HG03095 (cell line): ENCODE measurements at regions not wholly inside any gene's neighbourhood (a gene's known extent, or its start where the extent isn't known, plus 50 kb on each side); places are given as distances from the start of the nearest gene placed in this dataset.

Experiments
- ATAC-seq: cut with Tn5 transposase; IDR thresholded peaks from one replicate; pipeline ENCODE4 v1.9.1; 2021; ENCODE audit warnings: moderate library complexity; ENCODE audit not compliant: unreplicated experiment

DNA sequence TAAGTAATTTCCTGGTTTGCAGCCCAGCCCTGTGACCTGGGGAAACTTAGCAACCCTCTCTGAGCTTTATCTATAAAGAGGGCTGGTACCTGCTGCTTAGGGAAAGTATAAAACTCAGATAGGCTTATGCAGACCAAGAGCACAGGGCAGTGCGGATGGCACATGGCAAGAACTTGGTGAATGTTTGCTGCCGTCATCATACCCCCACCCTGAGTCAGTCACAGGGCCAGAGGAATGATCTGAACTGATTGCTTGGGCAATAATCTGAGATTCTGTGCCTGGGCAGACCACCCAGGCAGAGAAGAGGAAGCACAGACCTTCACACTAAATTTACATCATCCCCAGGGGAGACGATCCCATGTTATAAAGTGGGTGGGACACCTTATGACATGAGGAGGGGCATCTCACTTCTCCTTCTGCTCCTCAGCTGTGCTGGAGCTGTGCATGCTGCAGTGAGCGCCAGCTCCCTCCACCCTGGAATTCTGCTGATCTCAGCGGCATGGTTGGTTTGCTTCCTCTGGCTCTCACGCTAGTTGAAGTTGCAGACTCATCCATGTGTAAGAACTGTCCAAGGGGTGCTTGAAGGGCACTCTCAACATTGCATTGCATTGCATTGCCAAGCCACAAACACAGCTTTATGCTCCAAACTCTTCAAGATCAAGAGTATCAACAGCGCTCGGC, 197.1 kb downstream of the AJAP1 start:
- ATAC-seq, result no peak

DNA sequence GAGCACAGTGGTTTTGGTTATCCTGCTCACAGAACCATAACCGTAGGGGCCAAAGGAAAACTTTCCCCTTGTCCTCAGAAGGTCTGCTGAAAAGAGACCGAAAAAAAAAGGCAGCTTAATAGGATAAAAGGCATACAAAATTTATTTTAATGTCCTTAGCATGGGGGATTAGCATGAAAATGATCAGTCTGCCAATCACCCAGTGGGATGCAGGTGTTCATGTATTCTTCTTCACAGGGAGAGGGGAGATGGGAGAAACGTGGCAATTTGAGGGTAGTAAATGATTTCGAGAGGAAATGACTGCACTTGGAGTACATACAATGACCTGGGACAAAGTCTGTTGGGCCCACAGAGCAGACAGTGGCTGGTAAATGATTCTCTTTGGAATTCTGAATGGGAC, 194.0 kb downstream of the AJAP1 start:
- no peak for ATAC-seq

DNA sequence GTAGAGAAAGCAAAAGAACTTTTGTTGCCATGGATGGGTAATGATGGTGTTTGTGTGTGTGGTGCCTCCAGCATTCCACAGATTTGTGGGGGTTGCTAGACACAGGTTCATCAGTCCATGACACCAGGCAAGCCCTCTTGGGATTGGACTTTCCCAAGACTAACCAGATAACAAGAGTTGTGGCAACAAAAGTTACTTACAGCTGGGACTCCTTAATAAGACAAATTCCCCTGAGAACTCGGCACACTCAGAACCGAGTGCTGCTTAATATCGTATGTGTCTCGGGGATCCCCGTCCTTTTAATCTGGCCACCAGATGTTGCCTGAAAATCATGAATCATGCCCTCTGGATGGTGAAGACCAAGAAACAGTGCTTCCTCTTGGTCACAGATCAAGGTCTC, 193.3 kb downstream of the AJAP1 start:
- ATAC-seq, result no peak
